A549 (cell line): ENCODE measurements at regions not wholly inside any gene's neighbourhood (a gene's known extent, or its start where the extent isn't known, plus 50 kb on each side); places are given as distances from the start of the nearest gene placed in this dataset.

ENCODE experiments used
- CBX2 ChIP-seq: fragments of 200-600 bp; sonication (generic); IDR thresholded peaks from 2 replicates; pipeline ENCODE4 v1.6.1; 2016; ENCODE audit warnings: low read depth, mild to moderate bottlenecking, borderline replicate concordance
- CEBPB ChIP-seq, 2 experiments: fragments of >200 bp in 1 of 2; sonication (Bioruptor Twin) in 1 of 2; formaldehyde crosslinking in 1 of 2; IDR thresholded peaks; 2 replicates each; pipeline ENCODE4 v1.6.1; 2012 to 2016
- CTCF ChIP-seq: fragments of >200 bp; sonication (Bioruptor Twin); formaldehyde crosslinking; IDR thresholded peaks from 3 replicates; pipeline ENCODE4 v1.5.1; 2016
- ESRRA ChIP-seq: fragments of 150-350 bp; IDR thresholded peaks from 2 replicates; pipeline ENCODE4 v1.6.1; 2014; ENCODE audit warnings: mild to moderate bottlenecking, low read length, borderline replicate concordance
- GATA3 ChIP-seq: IDR thresholded peaks from 2 replicates; pipeline ENCODE4 v1.6.1; 2012; ENCODE audit warnings: borderline replicate concordance
- HDAC2 ChIP-seq: fragments of 200-600 bp; sonication (generic); IDR thresholded peaks from 2 replicates; pipeline ENCODE4 v1.6.1; 2016
- JUNB ChIP-seq: fragments of >200 bp; sonication (Bioruptor Twin); formaldehyde crosslinking; IDR thresholded peaks from 2 replicates; pipeline ENCODE4 v1.6.1; 2016
- MAX ChIP-seq: IDR thresholded peaks from 2 replicates; pipeline ENCODE4 v1.6.1; 2012
- MAZ ChIP-seq: fragments of 150-350 bp; IDR thresholded peaks from 2 replicates; pipeline ENCODE4 v1.6.1; 2014; ENCODE audit warnings: antibody characterized with exemption, low read depth, low read length, borderline replicate concordance
- NPAS2 ChIP-seq: fragments of 250-450 bp; sonication (Bioruptor Pico); IDR thresholded peaks from 2 replicates; pipeline ENCODE4 v1.8.0; 2022; ENCODE audit warnings: mild to moderate bottlenecking, moderate library complexity, borderline replicate concordance
- NR3C1 ChIP-seq: fragments of >200 bp; sonication (Bioruptor Twin); formaldehyde crosslinking; IDR thresholded peaks from 3 replicates; pipeline ENCODE4 v1.6.1; 2017
- POLR2A ChIP-seq: IDR thresholded peaks from 2 replicates; pipeline ENCODE4 v1.6.1; 2012; ENCODE audit warnings: mild to moderate bottlenecking, low read length
- RNF2 ChIP-seq: fragments of 200-600 bp; sonication (generic); IDR thresholded peaks from 2 replicates; pipeline ENCODE4 v1.6.1; 2016; ENCODE audit warnings: low read depth, mild to moderate bottlenecking, antibody characterized with exemption, moderate library complexity, borderline replicate concordance
- SMC3 ChIP-seq: fragments of >200 bp; sonication (Bioruptor Twin); formaldehyde crosslinking; IDR thresholded peaks from 3 replicates; pipeline ENCODE4 v1.6.1; 2018; ENCODE audit warnings: inconsistent platforms

- TF ChIP-seq GATA3 (no peak), CTCF (no peak), JUNB (no peak), RNF2 (no peak), ESRRA (no peak), CEBPB (IDR thresholded peaks at IDR 0.05) (no peak), SMC3 (no peak), POLR2A (no peak), MAX (no peak), HDAC2 (no peak), NR3C1 (no peak), CBX2 (no peak), MAZ (no peak), NPAS2 (CRISPR knock-in tag) (no peak)
Observed at GRCh38 chr2:65716698-65717097, 284.3 kb upstream of the SPRED2 start.
